ENCODE measurements at regions not wholly inside any gene's neighbourhood (a gene's known extent, or its start where the extent isn't known, plus 50 kb on each side); places are given as distances from the start of the nearest gene placed in this dataset.

GRCh38 chr10:27433976-27434375 lies 70.1 kb upstream of the RAB18 start:
- Histone ChIP-seq H3K9me2 (replicated peaks; ENCODE audit: insufficient read depth, low read length) (no peaks in the 10 kb centered on the region), H4K20me1 (ENCODE audit: insufficient read depth, low read length) (no peaks in the 10 kb centered on the region), H3K27ac (ENCODE audit: low read length) (no peak overlapping the region), H3F3A (ENCODE audit: insufficient read depth, low read length) (no peaks in the 10 kb centered on the region), H3K4me1 (ENCODE audit: low read length) (no peaks in the 10 kb centered on the region), H3K4me2 (ENCODE audit: low read depth, low read length) (no peak overlapping the region), H3K9ac (ENCODE audit: low read length) (no peak overlapping the region), H3K36me3 (replicated peaks; ENCODE audit: insufficient read depth, low read length) (no peaks in the 10 kb centered on the region), H3K4me3 (ENCODE audit: low read length) (no peak overlapping the region), H3K79me2 (ENCODE audit: low read length) (no peaks in the 10 kb centered on the region), H2AFZ (ENCODE audit: low read length) (no peak overlapping the region), H3K27me3 (replicated peaks; ENCODE audit: insufficient read depth, low read length) (no peaks in the 10 kb centered on the region), H3K9me3 (replicated peaks; ENCODE audit: insufficient read depth, low read length) (no peaks in the 10 kb centered on the region)
- no peak for TF ChIP-seq CTCF (IDR thresholded peaks at IDR 0.05; ENCODE audit: low read length)
- no peak for TF ChIP-seq EZH2 (optimal IDR thresholded peaks at IDR 0.05; ENCODE audit: low read depth, low read length)
- TF ChIP-seq EZH2phosphoT487 (IDR thresholded peaks at IDR 0.05; ENCODE audit: low read length) = no peak
- no peak for DNase-seq

- Histone ChIP-seq H4K20me1 (ENCODE audit: insufficient read depth, low read length) (no peaks in the 10 kb centered on the region), H3K9me3 (replicated peaks; ENCODE audit: insufficient read depth, low read length) (no peaks in the 10 kb centered on the region), H3K4me3 (ENCODE audit: low read length) (no peak overlapping the region), H3K79me2 (ENCODE audit: low read length) (no peaks in the 10 kb centered on the region), H3K27me3 (replicated peaks; ENCODE audit: insufficient read depth, low read length) (no peaks in the 10 kb centered on the region), H3K9me2 (replicated peaks; ENCODE audit: insufficient read depth, low read length) (no peaks in the 10 kb centered on the region), H3F3A (ENCODE audit: insufficient read depth, low read length) (no peaks in the 10 kb centered on the region), H3K4me1 (ENCODE audit: low read length) (no peaks in the 10 kb centered on the region), H3K27ac (ENCODE audit: low read length) (no peak overlapping the region), H3K9ac (ENCODE audit: low read length) (no peak overlapping the region), H2AFZ (ENCODE audit: low read length) (no peak overlapping the region), H3K36me3 (replicated peaks; ENCODE audit: insufficient read depth, low read length) (no peaks in the 10 kb centered on the region), H3K4me2 (ENCODE audit: low read depth, low read length) (no peak overlapping the region)
- TF ChIP-seq EZH2phosphoT487 (IDR thresholded peaks at IDR 0.05; ENCODE audit: low read length) (no peak), EZH2 (optimal IDR thresholded peaks at IDR 0.05; ENCODE audit: low read depth, low read length) (no peak)
- DNase-seq = no peak
Measured at GRCh38 chr10:27426948-27427467, 77.1 kb upstream of the RAB18 start.

- Histone ChIP-seq H3K9me3 (replicated peaks; ENCODE audit: insufficient read depth, low read length) (no peaks in the 10 kb centered on the region), H3K4me1 (ENCODE audit: low read length) (no peaks in the 10 kb centered on the region), H3K27me3 (replicated peaks; ENCODE audit: insufficient read depth, low read length) (no peaks in the 10 kb centered on the region), H3K36me3 (replicated peaks; ENCODE audit: insufficient read depth, low read length) (no peaks in the 10 kb centered on the region), H3F3A (ENCODE audit: insufficient read depth, low read length) (no peaks in the 10 kb centered on the region), H3K9ac (ENCODE audit: low read length) (no peak overlapping the region), H3K9me2 (replicated peaks; ENCODE audit: insufficient read depth, low read length) (no peaks in the 10 kb centered on the region), H4K20me1 (ENCODE audit: insufficient read depth, low read length) (no peaks in the 10 kb centered on the region), H3K27ac (ENCODE audit: low read length) (no peak overlapping the region), H2AFZ (ENCODE audit: low read length) (no peak overlapping the region), H3K79me2 (ENCODE audit: low read length) (no peaks in the 10 kb centered on the region), H3K4me2 (ENCODE audit: low read depth, low read length) (no peak overlapping the region), H3K4me3 (ENCODE audit: low read length) (no peak overlapping the region)
- DNase-seq = no peak
- TF ChIP-seq EZH2phosphoT487 (IDR thresholded peaks at IDR 0.05; ENCODE audit: low read length) (no peak), CTCF (IDR thresholded peaks at IDR 0.05; ENCODE audit: low read length) (no peak), EZH2 (optimal IDR thresholded peaks at IDR 0.05; ENCODE audit: low read depth, low read length) (no peak)
Measured at GRCh38 chr10:27413831-27414348, 90.2 kb upstream of the RAB18 start.

- Histone ChIP-seq H3K79me2 (ENCODE audit: low read length) (no peaks in the 10 kb centered on the region), H3K9me2 (replicated peaks; ENCODE audit: insufficient read depth, low read length) (no peaks in the 10 kb centered on the region), H3K4me3 (ENCODE audit: low read length) (no peak overlapping the region), H3K9ac (ENCODE audit: low read length) (no peak overlapping the region), H3K4me2 (ENCODE audit: low read depth, low read length) (no peak overlapping the region), H3K4me1 (ENCODE audit: low read length) (no peaks in the 10 kb centered on the region), H3F3A (ENCODE audit: insufficient read depth, low read length) (no peaks in the 10 kb centered on the region), H3K9me3 (replicated peaks; ENCODE audit: insufficient read depth, low read length) (no peaks in the 10 kb centered on the region), H4K20me1 (ENCODE audit: insufficient read depth, low read length) (no peaks in the 10 kb centered on the region), H3K27ac (ENCODE audit: low read length) (no peak overlapping the region), H2AFZ (ENCODE audit: low read length) (no peak overlapping the region), H3K27me3 (replicated peaks; ENCODE audit: insufficient read depth, low read length) (no peaks in the 10 kb centered on the region), H3K36me3 (replicated peaks; ENCODE audit: insufficient read depth, low read length) (no peaks in the 10 kb centered on the region)
- no peak for DNase-seq
- no peak for TF ChIP-seq EZH2phosphoT487 (IDR thresholded peaks at IDR 0.05; ENCODE audit: low read length)
- no peak for TF ChIP-seq EZH2 (optimal IDR thresholded peaks at IDR 0.05; ENCODE audit: low read depth, low read length)
- TF ChIP-seq CTCF (IDR thresholded peaks at IDR 0.05; ENCODE audit: low read length) = no peak
Measured at GRCh38 chr10:27413387-27413786, 90.7 kb upstream of the RAB18 start.

All from MM.1S (cell line).